ENCODE measurements at regions not wholly inside any gene's neighbourhood (a gene's known extent, or its start where the extent isn't known, plus 50 kb on each side); places are given as distances from the start of the nearest gene placed in this dataset.

DNA sequence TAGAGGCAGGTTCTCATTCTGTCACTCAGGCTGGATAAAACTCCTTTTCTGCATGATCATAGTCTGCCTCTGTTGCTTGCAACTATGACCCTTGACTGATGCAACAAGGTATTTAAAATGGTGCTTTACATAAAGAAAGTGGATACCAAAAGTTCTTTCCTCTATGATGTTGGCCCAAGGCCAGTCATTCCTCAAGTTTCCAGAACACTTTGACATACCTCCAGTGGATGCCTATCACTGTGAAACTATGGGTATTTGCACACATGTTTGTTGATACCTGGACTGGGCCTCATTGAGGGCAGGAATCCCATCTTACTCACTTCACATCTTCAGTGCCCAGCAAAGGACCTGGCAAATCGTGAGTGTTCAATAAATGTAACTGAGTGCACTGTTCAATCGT is 159.0 kb upstream of the ZC3H12C start:
- TF ChIP-seq POLR2AphosphoS5 (IDR thresholded peaks at IDR 0.05; ENCODE audit: low read depth) (no peak), JUNB (IDR thresholded peaks at IDR 0.05; ENCODE audit: unreplicated experiment) (no peak), EZH2phosphoT487 (IDR thresholded peaks at IDR 0.05; ENCODE audit: unreplicated experiment) (no peak), EZH2 (IDR thresholded peaks at IDR 0.05; ENCODE audit: low read depth, unreplicated experiment) (no peak), ZNF331 (CRISPR knock-in tag; IDR thresholded peaks at IDR 0.05; ENCODE audit: low read depth) (no peak), NANOG (IDR thresholded peaks at IDR 0.05; ENCODE audit: borderline replicate concordance) (no peak), CREB1 (CRISPR knock-in tag; IDR thresholded peaks at IDR 0.05; ENCODE audit: low read depth) (no peak), ZNF114 (CRISPR knock-in tag; IDR thresholded peaks at IDR 0.05) (no peak), STAT1 (IDR thresholded peaks at IDR 0.05; ENCODE audit: unreplicated experiment) (no peak)
- TF ChIP-seq, protein P1, sequence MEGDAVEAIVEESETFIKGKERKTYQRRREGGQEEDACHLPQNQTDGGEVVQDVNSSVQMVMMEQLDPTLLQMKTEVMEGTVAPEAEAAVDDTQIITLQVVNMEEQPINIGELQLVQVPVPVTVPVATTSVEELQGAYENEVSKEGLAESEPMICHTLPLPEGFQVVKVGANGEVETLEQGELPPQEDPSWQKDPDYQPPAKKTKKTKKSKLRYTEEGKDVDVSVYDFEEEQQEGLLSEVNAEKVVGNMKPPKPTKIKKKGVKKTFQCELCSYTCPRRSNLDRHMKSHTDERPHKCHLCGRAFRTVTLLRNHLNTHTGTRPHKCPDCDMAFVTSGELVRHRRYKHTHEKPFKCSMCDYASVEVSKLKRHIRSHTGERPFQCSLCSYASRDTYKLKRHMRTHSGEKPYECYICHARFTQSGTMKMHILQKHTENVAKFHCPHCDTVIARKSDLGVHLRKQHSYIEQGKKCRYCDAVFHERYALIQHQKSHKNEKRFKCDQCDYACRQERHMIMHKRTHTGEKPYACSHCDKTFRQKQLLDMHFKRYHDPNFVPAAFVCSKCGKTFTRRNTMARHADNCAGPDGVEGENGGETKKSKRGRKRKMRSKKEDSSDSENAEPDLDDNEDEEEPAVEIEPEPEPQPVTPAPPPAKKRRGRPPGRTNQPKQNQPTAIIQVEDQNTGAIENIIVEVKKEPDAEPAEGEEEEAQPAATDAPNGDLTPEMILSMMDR (conservative IDR thresholded peaks at IDR 0.05; ENCODE audit: low read depth in 2 of 2), result no peak
- TF ChIP-seq, protein P2, sequence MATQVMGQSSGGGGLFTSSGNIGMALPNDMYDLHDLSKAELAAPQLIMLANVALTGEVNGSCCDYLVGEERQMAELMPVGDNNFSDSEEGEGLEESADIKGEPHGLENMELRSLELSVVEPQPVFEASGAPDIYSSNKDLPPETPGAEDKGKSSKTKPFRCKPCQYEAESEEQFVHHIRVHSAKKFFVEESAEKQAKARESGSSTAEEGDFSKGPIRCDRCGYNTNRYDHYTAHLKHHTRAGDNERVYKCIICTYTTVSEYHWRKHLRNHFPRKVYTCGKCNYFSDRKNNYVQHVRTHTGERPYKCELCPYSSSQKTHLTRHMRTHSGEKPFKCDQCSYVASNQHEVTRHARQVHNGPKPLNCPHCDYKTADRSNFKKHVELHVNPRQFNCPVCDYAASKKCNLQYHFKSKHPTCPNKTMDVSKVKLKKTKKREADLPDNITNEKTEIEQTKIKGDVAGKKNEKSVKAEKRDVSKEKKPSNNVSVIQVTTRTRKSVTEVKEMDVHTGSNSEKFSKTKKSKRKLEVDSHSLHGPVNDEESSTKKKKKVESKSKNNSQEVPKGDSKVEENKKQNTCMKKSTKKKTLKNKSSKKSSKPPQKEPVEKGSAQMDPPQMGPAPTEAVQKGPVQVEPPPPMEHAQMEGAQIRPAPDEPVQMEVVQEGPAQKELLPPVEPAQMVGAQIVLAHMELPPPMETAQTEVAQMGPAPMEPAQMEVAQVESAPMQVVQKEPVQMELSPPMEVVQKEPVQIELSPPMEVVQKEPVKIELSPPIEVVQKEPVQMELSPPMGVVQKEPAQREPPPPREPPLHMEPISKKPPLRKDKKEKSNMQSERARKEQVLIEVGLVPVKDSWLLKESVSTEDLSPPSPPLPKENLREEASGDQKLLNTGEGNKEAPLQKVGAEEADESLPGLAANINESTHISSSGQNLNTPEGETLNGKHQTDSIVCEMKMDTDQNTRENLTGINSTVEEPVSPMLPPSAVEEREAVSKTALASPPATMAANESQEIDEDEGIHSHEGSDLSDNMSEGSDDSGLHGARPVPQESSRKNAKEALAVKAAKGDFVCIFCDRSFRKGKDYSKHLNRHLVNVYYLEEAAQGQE (IDR thresholded peaks at IDR 0.05; ENCODE audit: unreplicated experiment), result no peak
- TF ChIP-seq, protein P3, sequence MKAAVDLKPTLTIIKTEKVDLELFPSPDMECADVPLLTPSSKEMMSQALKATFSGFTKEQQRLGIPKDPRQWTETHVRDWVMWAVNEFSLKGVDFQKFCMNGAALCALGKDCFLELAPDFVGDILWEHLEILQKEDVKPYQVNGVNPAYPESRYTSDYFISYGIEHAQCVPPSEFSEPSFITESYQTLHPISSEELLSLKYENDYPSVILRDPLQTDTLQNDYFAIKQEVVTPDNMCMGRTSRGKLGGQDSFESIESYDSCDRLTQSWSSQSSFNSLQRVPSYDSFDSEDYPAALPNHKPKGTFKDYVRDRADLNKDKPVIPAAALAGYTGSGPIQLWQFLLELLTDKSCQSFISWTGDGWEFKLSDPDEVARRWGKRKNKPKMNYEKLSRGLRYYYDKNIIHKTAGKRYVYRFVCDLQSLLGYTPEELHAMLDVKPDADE (IDR thresholded peaks at IDR 0.05), result no peak
